ENCODE measurements at regions not wholly inside any gene's neighbourhood (a gene's known extent, or its start where the extent isn't known, plus 50 kb on each side); places are given as distances from the start of the nearest gene placed in this dataset.

GRCh38 chr3:164080208-164080607 lies 998.1 kb downstream of the SI start:
- TF ChIP-seq EZH2 (IDR thresholded peaks at IDR 0.05; ENCODE audit: borderline replicate concordance, insufficient read depth, low read depth, low read length, poor library complexity, severe bottlenecking): no peak
- no peak for TF ChIP-seq CTCF (IDR thresholded peaks at IDR 0.05)
- DNase-seq (no peak), ATAC-seq (ENCODE audit: low read depth) (no peak)
- no peak overlapping the region for H3K4me3 Mint-ChIP-seq
- peaks cover 2% of the 10 kb centered on the region for H3K9me3 Mint-ChIP-seq (ENCODE audit: insufficient read depth)
- POLR2A ChIA-PET: no interaction called here
- no peaks in the 10 kb centered on the region for H3K36me3 ChIP-seq (replicated peaks in 1 of 2; ENCODE audit: control extremely low read depth in 1 of 2, control insufficient read depth in 1 of 2, extremely low read depth in 1 of 2, insufficient read depth in 2 of 2, low read length in 1 of 2)
- H3K27me3 Mint-ChIP-seq: no peaks in the 10 kb centered on the region
- CTCF ChIA-PET: no interaction called here
- WGBS (ENCODE audit: insufficient coverage): 94% methylated on average over 2 of the region's 2 CpGs
- no peak overlapping the region for H3K4me3 ChIP-seq (ENCODE audit: control extremely low read depth in 1 of 5, extremely low read depth in 1 of 5, insufficient read depth in 1 of 5, low read depth in 2 of 5, low read length in 4 of 5)
- intact Hi-C loops (cut with micrococcal nuclease): no loop called here
- H3K27me3 ChIP-seq (replicated peaks in 1 of 4; ENCODE audit: control extremely low read depth in 1 of 4, control insufficient read depth in 3 of 4, insufficient read depth in 4 of 4, low read length in 3 of 4): no peaks in the 10 kb centered on the region
- H3K4me1 Mint-ChIP-seq: no peaks in the 10 kb centered on the region
- H4K20me1 ChIP-seq (ENCODE audit: control insufficient read depth, insufficient read depth, low read length, poor library complexity, severe bottlenecking): no peaks in the 10 kb centered on the region
- H3K27ac ChIP-seq (ENCODE audit: low read length in 2 of 2): no peak overlapping the region
- H3K9me3 ChIP-seq (ENCODE audit: control extremely low read depth in 1 of 3, control insufficient read depth in 2 of 3, insufficient read depth in 1 of 3, low read length in 2 of 3): no peaks in the 10 kb centered on the region
- no peaks in the 10 kb centered on the region for H3K4me1 ChIP-seq (ENCODE audit: control insufficient read depth in 2 of 2, insufficient read depth in 2 of 2, low read length in 2 of 2)
- no peak overlapping the region for H3K9ac ChIP-seq (ENCODE audit: low read length)
- no peak overlapping the region for H2AFZ ChIP-seq (ENCODE audit: insufficient read depth, low read depth, low read length, poor library complexity, severe bottlenecking)
- H3K4me2 ChIP-seq (replicated peaks; ENCODE audit: low read depth, low read length, poor library complexity, severe bottlenecking): no peak overlapping the region
- H3K79me2 ChIP-seq (ENCODE audit: control insufficient read depth, insufficient read depth, low read length): no peaks in the 10 kb centered on the region
- H3K27ac Mint-ChIP-seq: no peak overlapping the region

- Mint-ChIP-seq H3K4me1 (no peaks in the 10 kb centered on the region), H3K27ac (no peak overlapping the region), H3K9me3 (ENCODE audit: insufficient read depth) (peaks cover 3% of the 10 kb centered on the region), H3K27me3 (no peaks in the 10 kb centered on the region), H3K4me3 (no peak overlapping the region)
- no peak overlapping the region for H2AFZ ChIP-seq (ENCODE audit: insufficient read depth, low read depth, low read length, poor library complexity, severe bottlenecking)
- peaks cover 0 to 4% (median 0%) of the 10 kb centered on the region in 3 donors for H3K9me3 ChIP-seq (ENCODE audit: control extremely low read depth in 1 of 3, control insufficient read depth in 2 of 3, insufficient read depth in 1 of 3, low read length in 2 of 3)
- 70% methylated on average over 1 of the region's 1 CpG for WGBS (ENCODE audit: insufficient coverage)
- H3K79me2 ChIP-seq (ENCODE audit: control insufficient read depth, insufficient read depth, low read length): no peaks in the 10 kb centered on the region
- DNase-seq: no peak
- POLR2A ChIA-PET: no interaction called here
- H4K20me1 ChIP-seq (ENCODE audit: control insufficient read depth, insufficient read depth, low read length, poor library complexity, severe bottlenecking): no peaks in the 10 kb centered on the region
- no peaks in the 10 kb centered on the region for H3K27me3 ChIP-seq (replicated peaks in 1 of 4; ENCODE audit: control extremely low read depth in 1 of 4, control insufficient read depth in 3 of 4, insufficient read depth in 4 of 4, low read length in 3 of 4)
- H3K4me1 ChIP-seq (ENCODE audit: control insufficient read depth in 2 of 2, insufficient read depth in 2 of 2, low read length in 2 of 2): no peaks in the 10 kb centered on the region
- no peaks in the 10 kb centered on the region for H3K36me3 ChIP-seq (replicated peaks in 1 of 2; ENCODE audit: control extremely low read depth in 1 of 2, control insufficient read depth in 1 of 2, extremely low read depth in 1 of 2, insufficient read depth in 2 of 2, low read length in 1 of 2)
- no peak overlapping the region for H3K4me3 ChIP-seq (ENCODE audit: control extremely low read depth in 1 of 5, extremely low read depth in 1 of 5, insufficient read depth in 1 of 5, low read depth in 2 of 5, low read length in 4 of 5)
- no peak overlapping the region for H3K9ac ChIP-seq (ENCODE audit: low read length)
- no peak for TF ChIP-seq CTCF (IDR thresholded peaks at IDR 0.05)
- TF ChIP-seq EZH2 (IDR thresholded peaks at IDR 0.05; ENCODE audit: borderline replicate concordance, insufficient read depth, low read depth, low read length, poor library complexity, severe bottlenecking): no peak
- H3K27ac ChIP-seq (ENCODE audit: low read length in 2 of 2): no peak overlapping the region
- ATAC-seq (ENCODE audit: low read depth): no peak
- intact Hi-C loops (cut with micrococcal nuclease): no loop called here
- CTCF ChIA-PET: no interaction called here
- H3K4me2 ChIP-seq (replicated peaks; ENCODE audit: low read depth, low read length, poor library complexity, severe bottlenecking): no peak overlapping the region
These were observed 1014.0 kb downstream of the SI start for GRCh38 chr3:164064298-164064697.

All from B cell (primary cell).